ENCODE measurements at regions not wholly inside any gene's neighbourhood (a gene's known extent, or its start where the extent isn't known, plus 50 kb on each side); places are given as distances from the start of the nearest gene placed in this dataset.

- H3K4me3 ChIP-seq (ENCODE audit: low read depth in 1 of 2, low read length in 1 of 2), result no peak overlapping the region
- H3K36me3 ChIP-seq, result no peaks in the 10 kb centered on the region
- no peak overlapping the region for H3K27ac ChIP-seq
- TF ChIP-seq, protein P1, sequence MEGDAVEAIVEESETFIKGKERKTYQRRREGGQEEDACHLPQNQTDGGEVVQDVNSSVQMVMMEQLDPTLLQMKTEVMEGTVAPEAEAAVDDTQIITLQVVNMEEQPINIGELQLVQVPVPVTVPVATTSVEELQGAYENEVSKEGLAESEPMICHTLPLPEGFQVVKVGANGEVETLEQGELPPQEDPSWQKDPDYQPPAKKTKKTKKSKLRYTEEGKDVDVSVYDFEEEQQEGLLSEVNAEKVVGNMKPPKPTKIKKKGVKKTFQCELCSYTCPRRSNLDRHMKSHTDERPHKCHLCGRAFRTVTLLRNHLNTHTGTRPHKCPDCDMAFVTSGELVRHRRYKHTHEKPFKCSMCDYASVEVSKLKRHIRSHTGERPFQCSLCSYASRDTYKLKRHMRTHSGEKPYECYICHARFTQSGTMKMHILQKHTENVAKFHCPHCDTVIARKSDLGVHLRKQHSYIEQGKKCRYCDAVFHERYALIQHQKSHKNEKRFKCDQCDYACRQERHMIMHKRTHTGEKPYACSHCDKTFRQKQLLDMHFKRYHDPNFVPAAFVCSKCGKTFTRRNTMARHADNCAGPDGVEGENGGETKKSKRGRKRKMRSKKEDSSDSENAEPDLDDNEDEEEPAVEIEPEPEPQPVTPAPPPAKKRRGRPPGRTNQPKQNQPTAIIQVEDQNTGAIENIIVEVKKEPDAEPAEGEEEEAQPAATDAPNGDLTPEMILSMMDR (IDR thresholded peaks at IDR 0.05), result no peak
- H3K9me3 ChIP-seq, result no peaks in the 10 kb centered on the region
- no peaks in the 10 kb centered on the region for H3K27me3 ChIP-seq
- H3K4me1 ChIP-seq (ENCODE audit: control insufficient read depth in 1 of 2, insufficient read depth in 1 of 2, low read depth in 1 of 2, low read length in 1 of 2), result no peaks in the 10 kb centered on the region
These were observed 1265.7 kb upstream of the CHAC2 start for GRCh38 chr2:52501715-52502475.

DNA sequence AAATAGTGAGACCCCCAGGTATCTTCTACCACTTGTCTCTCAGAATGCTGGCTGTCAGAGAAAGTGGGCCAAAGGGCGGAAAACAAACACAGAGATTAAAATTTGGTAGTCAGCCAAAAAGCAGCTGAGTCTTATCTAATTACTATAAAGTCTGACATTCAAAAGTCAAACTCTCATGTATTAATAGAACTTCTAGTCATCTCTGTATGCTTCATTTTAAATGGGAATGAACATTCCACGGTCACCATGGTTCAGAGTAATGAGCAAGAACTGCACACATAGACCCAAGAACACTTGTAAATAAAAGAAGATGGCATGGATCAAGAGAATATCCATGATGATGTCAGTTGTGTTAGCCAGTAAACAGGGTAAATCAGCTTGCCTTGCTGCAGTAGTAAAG, 1267.0 kb upstream of the CHAC2 start:
- no peaks in the 10 kb centered on the region for H3K9me3 ChIP-seq
- no peaks in the 10 kb centered on the region for H3K36me3 ChIP-seq
- no peaks in the 10 kb centered on the region for H3K27me3 ChIP-seq
- H3K4me1 ChIP-seq (ENCODE audit: control insufficient read depth in 1 of 2, insufficient read depth in 1 of 2, low read depth in 1 of 2, low read length in 1 of 2), result no peaks in the 10 kb centered on the region
- TF ChIP-seq, protein P1 (IDR thresholded peaks at IDR 0.05), result no peak
- no peak overlapping the region for H3K27ac ChIP-seq
- no peak overlapping the region for H3K4me3 ChIP-seq (ENCODE audit: low read depth in 1 of 2, low read length in 1 of 2)

DNA sequence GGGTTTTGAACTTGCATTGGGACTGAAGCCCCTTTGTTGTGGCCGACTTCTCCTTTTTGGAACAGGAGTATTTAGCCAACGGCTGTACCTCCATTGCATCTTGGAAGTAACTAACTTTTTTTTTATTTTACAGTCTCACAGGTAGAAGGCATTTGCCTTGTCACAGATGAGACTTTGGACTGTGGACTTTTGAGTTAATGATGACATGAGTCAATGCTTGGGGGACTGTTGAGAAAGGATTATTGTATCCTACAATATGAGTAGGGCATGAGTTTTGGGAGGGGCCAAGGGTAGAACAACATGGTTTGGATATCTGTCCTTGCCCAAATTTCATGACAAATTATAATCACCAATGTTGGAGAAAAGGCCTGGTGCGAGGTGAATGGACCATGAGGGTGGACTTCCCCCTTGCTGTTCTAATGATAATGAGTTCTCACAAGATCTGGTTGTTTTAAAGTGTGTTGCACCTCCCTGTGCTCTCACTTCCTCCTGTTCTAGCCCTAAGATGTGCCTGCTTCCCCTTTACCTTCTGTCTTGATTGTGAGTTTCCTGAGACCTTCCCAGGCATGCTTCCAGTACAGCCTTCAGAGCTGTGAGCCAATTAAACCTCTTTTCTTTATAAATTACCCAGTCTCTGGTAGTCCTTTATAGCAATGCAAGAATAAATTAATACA, 1269.4 kb upstream of the CHAC2 start:
- TF ChIP-seq, protein P1 (IDR thresholded peaks at IDR 0.05), result no peak
- H3K27me3 ChIP-seq, result no peaks in the 10 kb centered on the region
- H3K4me1 ChIP-seq (ENCODE audit: control insufficient read depth in 1 of 2, insufficient read depth in 1 of 2, low read depth in 1 of 2, low read length in 1 of 2), result no peaks in the 10 kb centered on the region
- H3K36me3 ChIP-seq, result no peaks in the 10 kb centered on the region
- H3K27ac ChIP-seq, result no peak overlapping the region
- H3K9me3 ChIP-seq, result no peaks in the 10 kb centered on the region
- no peak overlapping the region for H3K4me3 ChIP-seq (ENCODE audit: low read depth in 1 of 2, low read length in 1 of 2)

GRCh38 chr2:52495816-52496215, 1271.8 kb upstream of the CHAC2 start:
- H3K9me3 ChIP-seq, result no peaks in the 10 kb centered on the region
- H3K4me1 ChIP-seq (ENCODE audit: control insufficient read depth in 1 of 2, insufficient read depth in 1 of 2, low read depth in 1 of 2, low read length in 1 of 2), result no peaks in the 10 kb centered on the region
- TF ChIP-seq, protein P1 (IDR thresholded peaks at IDR 0.05), result no peak
- no peak overlapping the region for H3K4me3 ChIP-seq (ENCODE audit: low read depth in 1 of 2, low read length in 1 of 2)
- H3K27me3 ChIP-seq, result no peaks in the 10 kb centered on the region
- H3K27ac ChIP-seq, result no peak overlapping the region
- H3K36me3 ChIP-seq, result no peaks in the 10 kb centered on the region

DNA sequence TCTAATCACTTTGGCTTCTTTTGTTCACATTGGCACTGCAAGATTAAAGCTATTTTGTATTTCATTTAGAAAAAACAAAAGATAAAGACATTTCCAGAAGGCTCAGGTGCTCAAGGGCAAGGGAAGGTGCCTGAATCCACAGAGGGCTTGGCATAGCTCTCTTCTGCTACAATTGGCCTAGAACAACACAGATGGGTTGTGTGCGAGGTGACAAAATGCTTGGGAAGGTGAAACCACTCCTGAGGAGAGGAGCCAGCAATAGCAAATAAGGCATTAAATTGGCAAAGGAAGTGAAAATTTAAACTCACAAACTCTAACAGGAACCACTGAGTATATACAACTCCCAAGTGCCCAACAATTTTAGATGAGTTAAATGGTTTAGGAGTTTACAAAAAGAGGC, 1290.4 kb upstream of the CHAC2 start:
- no peaks in the 10 kb centered on the region for H3K36me3 ChIP-seq
- TF ChIP-seq, protein P1 (IDR thresholded peaks at IDR 0.05), result no peak
- no peak overlapping the region for H3K27ac ChIP-seq
- H3K4me3 ChIP-seq (ENCODE audit: low read depth in 1 of 2, low read length in 1 of 2), result no peak overlapping the region
- H3K27me3 ChIP-seq, result no peaks in the 10 kb centered on the region
- H3K9me3 ChIP-seq, result no peaks in the 10 kb centered on the region
- H3K4me1 ChIP-seq (ENCODE audit: control insufficient read depth in 1 of 2, insufficient read depth in 1 of 2, low read depth in 1 of 2, low read length in 1 of 2), result no peaks in the 10 kb centered on the region
